GM19328 (cell line): ENCODE measurements at regions not wholly inside any gene's neighbourhood (a gene's known extent, or its start where the extent isn't known, plus 50 kb on each side); places are given as distances from the start of the nearest gene placed in this dataset.

ENCODE experiments used
- ATAC-seq: cut with Tn5 transposase; IDR thresholded peaks from one replicate; pipeline ENCODE4 v1.9.1; 2021; ENCODE audit warnings: mild to moderate bottlenecking, moderate library complexity; ENCODE audit not compliant: unreplicated experiment

GRCh38 chr4:136581119-136581518, 951.2 kb downstream of the PCDH18 start:
- ATAC-seq, result no peak

DNA sequence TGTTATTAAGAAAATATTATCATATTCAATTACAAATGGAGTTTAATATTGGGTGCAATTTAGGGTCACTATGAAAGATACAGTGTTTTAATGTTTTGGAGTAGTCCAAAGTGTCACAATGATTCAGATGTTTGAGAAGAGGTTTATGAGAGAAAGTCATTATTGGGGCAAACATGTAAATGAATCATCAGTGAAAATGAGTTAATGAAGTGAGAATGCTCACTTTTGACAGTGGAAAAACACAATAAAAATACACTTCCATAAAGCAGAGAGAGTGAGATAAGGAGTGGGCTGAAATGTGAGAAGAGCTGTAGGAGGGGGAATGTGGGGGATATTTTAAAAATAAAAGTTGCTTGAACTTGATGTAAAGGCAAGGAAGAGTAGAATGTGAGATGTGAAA, 957.1 kb downstream of the PCDH18 start:
- no peak for ATAC-seq

DNA sequence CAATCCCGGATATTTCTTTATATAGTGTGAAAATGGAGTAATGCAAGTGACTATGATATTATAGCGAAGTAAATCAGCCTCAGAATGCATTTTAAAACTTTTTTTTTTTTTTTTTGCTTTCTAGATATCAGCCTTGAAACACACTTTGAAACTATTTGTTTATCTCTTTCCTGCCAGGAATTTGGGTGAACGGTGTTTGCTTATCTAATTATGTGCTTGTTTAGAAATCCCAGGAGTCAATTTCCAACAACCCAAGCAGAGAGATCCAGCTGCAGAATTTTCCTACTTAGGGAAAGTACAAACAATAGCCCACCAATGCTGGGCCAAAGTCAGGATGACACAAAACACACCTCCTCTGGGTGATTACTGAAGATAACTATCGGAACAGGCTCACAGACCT, 958.8 kb downstream of the PCDH18 start:
- no peak for ATAC-seq

DNA sequence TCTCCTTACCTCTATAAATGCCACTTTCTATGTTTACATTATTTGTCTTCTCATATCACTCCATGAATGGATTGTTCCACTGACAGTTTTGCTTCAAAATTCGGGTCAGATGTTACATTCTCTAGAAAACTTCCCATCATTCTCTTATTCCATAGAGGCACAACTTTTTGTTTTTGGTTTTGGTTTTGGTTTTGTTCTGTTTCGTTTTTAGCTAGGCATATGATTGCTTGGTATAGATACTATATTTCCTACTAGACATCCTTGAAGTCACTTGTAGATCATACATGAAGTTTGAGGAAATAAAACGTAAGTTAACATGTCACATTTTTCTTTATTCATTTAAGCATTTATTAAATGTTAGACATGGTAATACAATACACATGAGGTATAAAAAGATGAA, 961.0 kb downstream of the PCDH18 start:
- no peak for ATAC-seq

DNA sequence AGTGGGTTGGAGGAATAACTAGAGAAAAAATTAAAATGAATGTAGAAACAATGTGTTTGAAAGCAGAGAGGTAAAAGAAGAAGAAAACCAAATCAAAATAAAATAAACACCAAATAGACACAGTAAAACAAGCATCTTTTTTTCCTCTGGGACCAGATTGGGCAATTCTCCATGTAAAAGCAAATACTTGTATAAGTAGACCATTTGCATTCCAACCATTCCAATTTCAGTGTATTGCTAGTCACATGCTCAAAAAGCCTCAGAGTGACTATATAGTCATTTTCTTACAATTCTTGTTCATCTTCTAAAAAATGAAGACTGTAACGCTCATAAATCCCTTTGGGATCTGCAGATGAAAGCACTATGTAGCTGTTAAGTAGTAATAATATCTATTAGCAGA, 969.5 kb downstream of the PCDH18 start:
- ATAC-seq, result no peak

DNA sequence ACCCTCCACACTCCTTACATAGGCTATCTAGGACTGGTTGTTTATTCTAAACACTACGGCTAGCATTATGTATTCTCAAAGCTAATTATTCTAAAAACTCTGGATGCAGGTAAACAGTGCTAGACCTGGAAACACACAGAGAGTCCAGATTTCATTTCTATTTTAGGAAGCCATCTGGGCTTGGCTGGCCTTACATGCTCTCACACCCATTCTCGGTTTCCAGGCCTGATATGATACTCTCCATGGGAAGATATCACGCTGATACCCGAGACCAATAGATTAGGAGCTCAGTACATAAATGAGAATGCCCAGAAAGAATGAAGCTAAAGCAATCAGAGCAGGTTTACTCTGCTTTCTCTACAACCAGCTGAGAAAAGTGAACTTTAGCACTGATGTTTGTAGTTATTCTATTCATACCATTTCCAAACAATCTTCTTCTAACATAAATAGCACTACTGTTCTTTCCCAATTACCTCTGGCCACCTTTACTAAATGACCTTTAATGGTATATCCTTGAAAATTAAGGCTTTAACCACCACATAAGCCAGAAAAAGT, 973.3 kb downstream of the PCDH18 start:
- no peak for ATAC-seq

- ATAC-seq, result no peak
Measured at GRCh38 chr4:136557396-136557795, 974.9 kb downstream of the PCDH18 start.

DNA sequence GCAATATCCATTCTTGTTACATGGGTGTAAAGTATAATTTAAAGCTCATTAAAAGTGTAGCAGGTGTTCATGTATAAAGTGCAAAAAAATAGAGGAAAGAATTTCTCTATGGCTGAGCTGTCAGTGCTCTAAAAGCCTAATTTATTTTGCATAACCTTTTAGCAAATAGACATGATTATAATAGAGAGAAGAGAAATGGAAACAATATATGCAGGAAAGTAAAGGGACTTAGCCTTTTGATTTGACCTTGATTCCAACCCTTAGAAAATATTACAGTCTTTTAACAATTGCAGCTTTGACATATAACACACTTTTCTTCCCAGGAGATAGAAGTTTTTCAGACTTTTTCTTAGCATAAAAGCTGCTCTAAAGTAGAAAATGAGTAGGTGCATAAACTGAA, 978.3 kb downstream of the PCDH18 start:
- no peak for ATAC-seq

DNA sequence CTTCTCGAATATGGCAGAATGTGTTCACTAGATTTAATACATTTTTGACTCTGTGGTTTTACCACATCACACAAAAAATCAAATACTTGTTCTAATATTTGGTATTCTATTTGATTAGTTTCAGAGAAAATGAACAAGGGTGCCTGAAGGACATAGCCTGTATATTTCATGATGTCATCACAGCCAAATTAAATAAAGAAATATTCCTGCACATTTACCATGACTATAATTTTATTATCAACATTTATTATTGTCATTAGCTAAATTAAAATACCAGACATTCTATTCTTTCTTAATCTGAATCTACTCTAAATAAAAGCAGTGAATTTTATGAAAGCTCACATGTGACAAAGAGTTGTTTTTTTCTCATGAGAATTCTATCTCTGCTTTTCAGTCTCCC, 980.5 kb downstream of the PCDH18 start:
- no peak for ATAC-seq

DNA sequence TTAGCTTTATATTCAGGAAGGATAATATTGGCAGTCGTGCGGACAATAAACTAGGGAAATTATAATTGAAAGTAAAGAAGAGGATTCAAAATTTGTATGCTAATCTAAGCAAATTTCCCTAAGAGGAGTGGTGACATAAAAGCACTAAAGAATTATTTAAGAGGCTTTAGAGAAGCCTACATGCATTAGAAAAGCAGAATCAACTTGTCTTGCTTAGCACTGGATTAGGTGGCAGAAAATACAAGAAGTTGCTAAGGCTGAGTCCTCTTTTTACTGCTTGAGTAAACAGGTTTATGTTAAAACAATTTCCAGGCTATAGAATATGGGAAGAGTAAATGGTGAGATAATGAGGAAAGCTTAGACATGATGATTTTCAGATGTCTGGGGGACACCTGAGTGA, 991.5 kb downstream of the PCDH18 start:
- ATAC-seq, result no peak

DNA sequence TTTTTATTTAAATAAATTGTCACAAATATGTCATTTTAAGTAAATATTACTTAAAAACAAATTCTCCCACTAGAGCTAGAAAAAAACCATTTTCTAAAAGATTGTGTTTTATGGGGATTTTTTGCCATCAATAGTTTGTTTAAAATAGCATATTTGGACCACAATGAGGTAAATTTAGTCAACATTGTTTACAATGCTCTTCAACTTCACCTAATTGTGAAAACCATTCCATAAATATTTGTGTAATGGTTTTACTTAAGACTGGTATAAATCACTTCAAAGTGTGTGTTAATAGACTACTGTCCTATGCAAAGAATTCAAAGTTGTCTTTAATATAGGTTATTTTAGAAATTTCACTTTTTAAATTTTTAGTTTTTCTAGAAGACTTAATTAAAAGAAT, 1004.2 kb downstream of the PCDH18 start:
- no peak for ATAC-seq

GRCh38 chr4:136526517-136526916, 1005.8 kb downstream of the PCDH18 start:
- no peak for ATAC-seq

DNA sequence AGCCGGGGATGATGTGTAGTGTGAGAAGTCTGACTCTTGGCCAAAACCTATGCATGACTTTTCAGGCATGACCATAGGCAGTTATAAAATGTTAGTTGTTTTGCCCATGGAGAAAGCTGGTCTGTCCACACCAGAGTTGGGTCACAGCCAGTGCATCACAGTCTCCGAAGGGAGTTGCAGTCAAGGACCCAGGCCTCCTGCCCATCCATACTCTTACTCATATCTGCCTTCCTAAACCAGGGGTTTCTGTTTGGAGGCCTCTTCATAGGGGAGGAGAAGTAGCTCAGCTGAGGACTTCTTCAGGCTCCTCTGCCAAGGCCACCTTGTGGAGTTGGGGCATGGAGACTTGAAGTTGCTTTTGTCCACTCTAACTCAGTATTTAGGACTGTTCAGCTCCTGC, 1008.3 kb downstream of the PCDH18 start:
- no peak for ATAC-seq

- ATAC-seq, result no peak
Measured at GRCh38 chr4:136516371-136516770, 1015.9 kb downstream of the PCDH18 start.

DNA sequence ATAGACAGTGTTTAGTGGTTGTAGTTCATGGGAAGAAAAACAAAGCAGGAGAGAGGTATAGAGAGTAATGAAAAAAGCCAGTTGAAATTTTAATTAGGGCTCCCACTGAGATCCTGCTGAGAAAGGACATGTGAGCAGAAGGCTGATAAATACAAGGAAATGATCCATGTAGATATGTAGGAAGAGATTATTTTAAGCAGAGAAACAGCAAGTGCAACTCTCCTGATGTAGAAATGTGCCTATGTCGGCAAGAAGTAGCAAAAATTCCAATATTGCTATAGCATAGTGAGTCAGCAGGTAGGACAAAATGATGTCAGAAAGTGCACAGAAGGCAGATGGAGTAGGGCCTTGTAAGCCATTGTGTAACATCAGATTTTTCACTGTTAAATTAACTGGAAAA, 1027.3 kb downstream of the PCDH18 start:
- no peak for ATAC-seq

- no peak for ATAC-seq
Measured at GRCh38 chr4:136495851-136496250, 1036.4 kb downstream of the PCDH18 start.

DNA sequence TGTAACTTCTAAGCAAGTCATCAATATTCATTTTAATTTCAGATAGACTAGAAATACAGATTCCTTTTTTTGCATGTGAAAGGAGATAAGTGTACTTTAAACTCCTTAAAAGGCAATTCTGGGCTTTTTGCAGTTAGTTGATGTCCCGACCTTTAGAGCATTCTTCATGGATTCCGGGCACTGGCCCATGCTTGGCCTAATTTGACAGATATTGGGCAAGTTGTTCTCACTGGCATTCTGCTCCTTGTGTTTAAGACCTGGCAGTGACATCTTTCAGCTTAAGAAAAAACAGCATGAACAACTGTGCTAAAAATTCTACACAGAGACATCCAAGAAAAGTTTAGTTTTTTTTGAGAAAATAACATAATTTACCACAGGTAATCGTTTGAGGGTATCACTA, 1037.2 kb downstream of the PCDH18 start:
- no peak for ATAC-seq

DNA sequence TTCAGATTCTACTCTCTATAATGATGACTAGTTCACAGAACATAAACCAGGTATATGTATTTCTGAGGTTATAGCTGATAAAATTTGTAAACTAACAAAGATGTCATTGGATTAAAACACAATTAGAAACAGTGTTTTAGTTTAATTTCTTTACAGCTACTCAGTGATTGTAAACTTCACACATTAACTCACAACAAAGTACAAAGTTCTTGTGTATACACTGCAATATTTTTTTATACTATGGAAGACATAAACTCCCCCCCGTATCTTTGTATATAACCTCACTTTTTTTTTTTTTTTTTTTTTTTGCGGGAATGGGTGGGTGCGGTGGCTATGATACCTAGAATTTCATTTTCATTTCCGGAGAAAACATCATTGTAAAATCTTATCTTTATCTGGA, 1043.2 kb downstream of the PCDH18 start:
- ATAC-seq, result no peak

GRCh38 chr4:136484996-136485395, 1047.3 kb downstream of the PCDH18 start:
- no peak for ATAC-seq

GRCh38 chr4:136476753-136477152, 1055.5 kb downstream of the PCDH18 start:
- no peak for ATAC-seq

GRCh38 chr4:136471051-136471450, 1061.2 kb downstream of the PCDH18 start:
- no peak for ATAC-seq

GRCh38 chr4:136465691-136466090, 1066.6 kb downstream of the PCDH18 start:
- ATAC-seq, result no peak

GRCh38 chr4:136463941-136464340, 1068.4 kb downstream of the PCDH18 start:
- no peak for ATAC-seq

- no peak for ATAC-seq
Measured at GRCh38 chr4:136461533-136461932, 1070.8 kb downstream of the PCDH18 start.
